Subcutaneous abdominal adipose tissue (tissue), 5 donors: ENCODE measurements at regions not wholly inside any gene's neighbourhood (a gene's known extent, or its start where the extent isn't known, plus 50 kb on each side); places are given as distances from the start of the nearest gene placed in this dataset.

Experiments used
- H3K27ac ChIP-seq: one replicate; pipeline ENCODE4 v1.7.0; 2013; ENCODE audit warnings: low read depth, mild to moderate bottlenecking, inconsistent platforms, low read length, moderate library complexity
- H3K27me3 ChIP-seq, 5 donors: one replicate each; pipeline ENCODE4 v1.7.0; 2013; ENCODE audit warnings: low read length in 5 of 5, inconsistent platforms in 1 of 5; ENCODE audit not compliant: control insufficient read depth in 5 of 5, insufficient read depth in 4 of 5
- H3K36me3 ChIP-seq, 5 donors: one replicate each; pipeline ENCODE4 v1.7.0; 2013; ENCODE audit warnings: low read length in 5 of 5; ENCODE audit not compliant: control insufficient read depth in 5 of 5, insufficient read depth in 5 of 5
- H3K4me1 ChIP-seq, 5 donors: one replicate each; pipeline ENCODE4 v1.7.0; 2013; ENCODE audit warnings: low read length in 5 of 5, mild to moderate bottlenecking in 3 of 5, moderate library complexity in 1 of 5; ENCODE audit not compliant: control insufficient read depth in 5 of 5, insufficient read depth in 5 of 5
- H3K4me3 ChIP-seq, 5 donors: one replicate each; pipeline ENCODE4 v1.7.0; 2013; ENCODE audit warnings: low read length in 5 of 5, low read depth in 1 of 5
- H3K9ac ChIP-seq, 5 donors: one replicate each; pipeline ENCODE4 v1.7.0; 2013; ENCODE audit warnings: low read length in 5 of 5, mild to moderate bottlenecking in 4 of 5, moderate library complexity in 3 of 5
- H3K9me3 ChIP-seq, 5 donors: one replicate each; pipeline ENCODE4 v1.7.0; 2013; ENCODE audit warnings: low read length in 5 of 5; ENCODE audit not compliant: control insufficient read depth in 5 of 5
- donor health status: healthy.
- donor health status: healthy.
- donor health status: healthy.
- donor health status: healthy.
- donor health status: healthy.

GRCh38 chr5:82397741-82398320, 119.7 kb upstream of the RPS23 start:
- H3K27me3 ChIP-seq: no peaks in the 10 kb centered on the region
- peaks cover 0 to 8% (median 0%) of the 10 kb centered on the region in 5 donors for H3K4me1 ChIP-seq
- peaks cover 0 to under 1% (median 0%) of the 10 kb centered on the region in 5 donors for H3K9me3 ChIP-seq
- H3K27ac ChIP-seq: no peak overlapping the region
- no peaks in the 10 kb centered on the region for H3K36me3 ChIP-seq
- no peak overlapping the region for H3K9ac ChIP-seq
- no peak overlapping the region for H3K4me3 ChIP-seq

GRCh38 chr5:82396871-82397514, 118.8 kb upstream of the RPS23 start:
- Histone ChIP-seq H3K9me3 (no peaks in the 10 kb centered on the region), H3K27ac (no peak overlapping the region), H3K4me3 (no peak overlapping the region), H3K36me3 (no peaks in the 10 kb centered on the region), H3K9ac (no peak overlapping the region), H3K27me3 (no peaks in the 10 kb centered on the region), H3K4me1 (peaks cover 0 to 8% (median 0%) of the 10 kb centered on the region in 5 donors)

GRCh38 chr5:82396396-82396795, 118.2 kb upstream of the RPS23 start:
- Histone ChIP-seq H3K36me3 (no peaks in the 10 kb centered on the region), H3K27me3 (no peaks in the 10 kb centered on the region), H3K9me3 (no peaks in the 10 kb centered on the region), H3K4me1 (peaks cover 0 to 8% (median 0%) of the 10 kb centered on the region in 5 donors), H3K4me3 (no peak overlapping the region), H3K9ac (no peak overlapping the region), H3K27ac (no peak overlapping the region)

- Histone ChIP-seq H3K9me3 (no peaks in the 10 kb centered on the region), H3K36me3 (no peaks in the 10 kb centered on the region), H3K4me1 (peaks cover 0 to 10% (median 0%) of the 10 kb centered on the region in 5 donors), H3K4me3 (no peak overlapping the region), H3K27ac (no peak overlapping the region), H3K9ac (no peak overlapping the region), H3K27me3 (no peaks in the 10 kb centered on the region)
These were observed 115.8 kb upstream of the RPS23 start for GRCh38 chr5:82393951-82394350.

GRCh38 chr5:82390088-82390487, 111.9 kb upstream of the RPS23 start:
- Histone ChIP-seq H3K27ac (no peak overlapping the region), H3K4me1 (peaks cover 0 to 13% (median 5%) of the 10 kb centered on the region in 5 donors), H3K27me3 (no peaks in the 10 kb centered on the region), H3K9me3 (no peaks in the 10 kb centered on the region), H3K4me3 (no peak overlapping the region), H3K9ac (no peak overlapping the region), H3K36me3 (no peaks in the 10 kb centered on the region)

GRCh38 chr5:82389347-82389746, 111.2 kb upstream of the RPS23 start:
- Histone ChIP-seq H3K4me1 (peaks cover 0 to 17% (median 6%) of the 10 kb centered on the region in 5 donors), H3K36me3 (no peaks in the 10 kb centered on the region), H3K27ac (no peak overlapping the region), H3K27me3 (no peaks in the 10 kb centered on the region), H3K9me3 (no peaks in the 10 kb centered on the region), H3K9ac (no peak overlapping the region), H3K4me3 (no peak overlapping the region)

- H3K9me3 ChIP-seq: no peaks in the 10 kb centered on the region
- H3K27ac ChIP-seq: no peak overlapping the region
- H3K9ac ChIP-seq: no peak overlapping the region
- H3K36me3 ChIP-seq: no peaks in the 10 kb centered on the region
- H3K4me1 ChIP-seq: peaks cover 0 to 26% (median 11%) of the 10 kb centered on the region in 5 donors
- no peak overlapping the region for H3K4me3 ChIP-seq
- H3K27me3 ChIP-seq: no peaks in the 10 kb centered on the region
These were observed 110.0 kb upstream of the RPS23 start for GRCh38 chr5:82388181-82388580.

- Histone ChIP-seq H3K9me3 (no peaks in the 10 kb centered on the region), H3K27ac (no peak overlapping the region), H3K4me1 (peaks cover 0 to 26% (median 11%) of the 10 kb centered on the region in 5 donors), H3K4me3 (no peak overlapping the region), H3K9ac (no peak overlapping the region), H3K36me3 (no peaks in the 10 kb centered on the region), H3K27me3 (no peaks in the 10 kb centered on the region)
These were observed 109.6 kb upstream of the RPS23 start for GRCh38 chr5:82387819-82388166.

GRCh38 chr5:82387001-82387818, 109.1 kb upstream of the RPS23 start:
- no peak overlapping the region for H3K27ac ChIP-seq

GRCh38 chr5:82386576-82386975, 108.4 kb upstream of the RPS23 start:
- Histone ChIP-seq H3K27me3 (no peaks in the 10 kb centered on the region), H3K9me3 (no peaks in the 10 kb centered on the region), H3K9ac (no peak overlapping the region), H3K4me1 (peaks cover 0 to 26% (median 11%) of the 10 kb centered on the region in 5 donors), H3K4me3 (no peak overlapping the region), H3K36me3 (no peaks in the 10 kb centered on the region), H3K27ac (no peak overlapping the region)

More at GRCh38 chr5:82387001-82387818, 109.1 kb upstream of the RPS23 start:
- Histone ChIP-seq H3K9me3 (no peaks in the 10 kb centered on the region), H3K27me3 (no peaks in the 10 kb centered on the region), H3K4me3 (no peak overlapping the region), H3K4me1 (peaks cover 0 to 26% (median 11%) of the 10 kb centered on the region in 5 donors), H3K36me3 (no peaks in the 10 kb centered on the region), H3K9ac (no peak overlapping the region)
